PC-3 (cell line): ENCODE measurements at regions not wholly inside any gene's neighbourhood (a gene's known extent, or its start where the extent isn't known, plus 50 kb on each side); places are given as distances from the start of the nearest gene placed in this dataset.

Experiments used
- ATAC-seq: fragments of 200-7000 bp; cut with Tn5 transposase; 2 replicates; pipeline ENCODE4 v1.9.1; 2020; ENCODE audit warnings: mild to moderate bottlenecking, moderate library complexity
- BruUV-seq: library from RNA; stranded (reverse); fragments of 400-500 nt; replicated peaks from 2 replicates; lab custom pipeline; 2021; lab: Mats Ljungman, UMichigan
- CTCF ChIA-PET: fragments of 300-600 bp; sonication (Branson Sonifier 250); formaldehyde crosslinking; loops from one replicate; lab custom pipeline; 2022; ENCODE audit warnings: antibody characterized with exemption; lab: Charles Lee
- POLR2A ChIA-PET: fragments of 300-600 bp; sonication (Branson Sonifier 250); formaldehyde crosslinking; loops from one replicate; lab custom pipeline; 2022; ENCODE audit warnings: antibody characterized with exemption; ENCODE audit not compliant: unreplicated experiment; lab: Charles Lee
- DNase-seq: peaks from one replicate; pipeline ENCODE4 v3.0.0-alpha.2; 2015
- H2AFZ ChIP-seq: fragments of 300-600 bp; sonication (generic); 2 replicates; pipeline ENCODE4 v1.6.0; 2016; ENCODE audit warnings: antibody characterized with exemption, low read length
- H3F3A ChIP-seq: fragments of 300-600 bp; sonication (generic); one replicate; pipeline ENCODE4 v1.6.0; 2017; ENCODE audit warnings: antibody characterized with exemption, low read length, control low read depth, mild to moderate bottlenecking; ENCODE audit not compliant: unreplicated experiment
- H3K27ac ChIP-seq: fragments of 300-600 bp; sonication (generic); 2 replicates; pipeline ENCODE4 v1.5.1; 2016; ENCODE audit warnings: mild to moderate bottlenecking, low read length
- H3K27me3 ChIP-seq: fragments of 300-600 bp; sonication (generic); 2 replicates; pipeline ENCODE4 v1.6.1; 2016; ENCODE audit warnings: low read length, mixed read lengths
- H3K36me3 ChIP-seq: fragments of 300-600 bp; sonication (generic); 2 replicates; pipeline ENCODE4 v1.6.1; 2016; ENCODE audit warnings: low read depth, mixed run types, low read length, mixed read lengths
- H3K4me1 ChIP-seq: fragments of 300-600 bp; sonication (generic); 2 replicates; pipeline ENCODE4 v1.5.1; 2016; ENCODE audit warnings: low read length; ENCODE audit not compliant: insufficient read depth
- H3K4me2 ChIP-seq: fragments of 300-600 bp; sonication (generic); 2 replicates; pipeline ENCODE4 v1.6.0; 2016; ENCODE audit warnings: low read length
- H3K4me3 ChIP-seq: fragments of 300-600 bp; sonication (generic); 2 replicates; pipeline ENCODE4 v1.5.1; 2016; ENCODE audit warnings: mild to moderate bottlenecking, low read length, mixed read lengths
- H3K79me2 ChIP-seq: fragments of 300-600 bp; sonication (generic); 2 replicates; pipeline ENCODE4 v1.6.1; 2017; ENCODE audit warnings: low read length, mixed read lengths
- H3K9ac ChIP-seq: fragments of 300-600 bp; sonication (generic); 2 replicates; pipeline ENCODE4 v1.6.0; 2016; ENCODE audit warnings: mild to moderate bottlenecking, low read length
- H3K9me2 ChIP-seq: fragments of 300-600 bp; sonication (generic); replicated peaks from 2 replicates; pipeline ENCODE4 v1.6.1; 2016; ENCODE audit warnings: mixed run types, low read length, mixed read lengths
- H3K9me3 ChIP-seq: fragments of 300-600 bp; sonication (generic); 2 replicates; pipeline ENCODE4 v1.6.1; 2016; ENCODE audit warnings: low read length, mixed read lengths
- H4K20me1 ChIP-seq: fragments of 300-600 bp; sonication (generic); 2 replicates; pipeline ENCODE4 v1.6.1; 2016; ENCODE audit warnings: low read length, mixed read lengths
- EZH2 ChIP-seq: fragments of 300-600 bp; sonication (generic); IDR thresholded peaks from one replicate; pipeline ENCODE4 v1.6.1; 2017; ENCODE audit warnings: antibody characterized with exemption, mild to moderate bottlenecking, low read length; ENCODE audit not compliant: unreplicated experiment
- EZH2phosphoT487 ChIP-seq: fragments of 300-600 bp; sonication (generic); IDR thresholded peaks from 2 replicates; pipeline ENCODE4 v1.6.1; 2018; ENCODE audit warnings: mild to moderate bottlenecking, antibody characterized with exemption, low read length, borderline replicate concordance
- intact Hi-C: fragments of 100-400 bp; cut with micrococcal nuclease; formaldehyde crosslinking; loops from 2 replicates; pipeline ENCODE4 v1.9.0; 2023
- TF ChIP-seq, protein P1 (sequence below): fragments of 300-600 bp; sonication (generic); conservative IDR thresholded peaks from 2 replicates; pipeline ENCODE4 v1.5.1; 2017; ENCODE audit warnings: antibody characterized with exemption, low read depth, mild to moderate bottlenecking, low read length

DNA sequence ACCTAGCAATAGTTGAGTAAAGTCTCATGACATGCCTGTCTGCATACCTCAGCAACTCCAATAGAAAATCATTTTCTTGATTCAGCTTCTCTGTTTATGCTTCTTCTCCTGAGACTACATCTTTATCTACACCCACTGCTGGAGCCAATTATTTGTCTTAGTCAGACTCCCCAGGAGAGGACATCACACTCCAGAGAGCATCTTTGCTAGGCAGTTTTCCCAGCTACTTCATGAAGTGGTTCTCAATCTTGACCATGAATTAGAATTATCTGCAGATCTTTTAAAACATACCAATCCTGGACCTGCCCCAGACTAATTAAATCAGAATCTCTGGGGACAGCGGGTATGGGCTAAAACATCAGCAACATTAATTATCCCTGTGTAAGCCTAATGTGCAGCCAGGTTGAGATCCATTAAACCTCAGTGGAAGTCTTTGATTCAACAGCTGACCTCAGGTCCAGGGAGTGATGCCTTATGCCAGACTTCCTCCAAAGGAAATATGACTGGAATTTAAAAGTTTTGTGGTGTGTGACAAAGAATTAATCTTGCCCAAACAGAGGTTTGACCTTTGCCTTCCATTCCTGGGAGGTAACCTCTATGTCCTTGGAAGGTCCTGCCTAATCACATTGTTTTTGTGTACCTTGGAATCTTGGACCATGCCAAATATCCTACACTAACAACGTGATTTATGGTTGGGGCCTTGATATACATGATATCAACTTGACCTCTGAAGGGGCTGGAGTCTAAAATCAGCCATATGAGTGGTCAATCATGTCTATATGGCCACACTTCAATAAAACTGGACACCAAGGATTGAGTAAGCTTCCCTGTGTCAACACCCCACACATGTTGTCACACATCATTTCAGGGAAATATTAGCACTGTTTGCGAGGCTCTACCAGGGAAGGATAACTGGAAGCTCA, 99.3 kb upstream of the DNAJC10 start:
- no peak for ATAC-seq
- BruUV-seq = no TSS peak
- H3K9ac ChIP-seq = no peak overlapping the region

GRCh38 chr2:182618672-182619079, 97.4 kb upstream of the DNAJC10 start:
- TF ChIP-seq, protein P1, sequence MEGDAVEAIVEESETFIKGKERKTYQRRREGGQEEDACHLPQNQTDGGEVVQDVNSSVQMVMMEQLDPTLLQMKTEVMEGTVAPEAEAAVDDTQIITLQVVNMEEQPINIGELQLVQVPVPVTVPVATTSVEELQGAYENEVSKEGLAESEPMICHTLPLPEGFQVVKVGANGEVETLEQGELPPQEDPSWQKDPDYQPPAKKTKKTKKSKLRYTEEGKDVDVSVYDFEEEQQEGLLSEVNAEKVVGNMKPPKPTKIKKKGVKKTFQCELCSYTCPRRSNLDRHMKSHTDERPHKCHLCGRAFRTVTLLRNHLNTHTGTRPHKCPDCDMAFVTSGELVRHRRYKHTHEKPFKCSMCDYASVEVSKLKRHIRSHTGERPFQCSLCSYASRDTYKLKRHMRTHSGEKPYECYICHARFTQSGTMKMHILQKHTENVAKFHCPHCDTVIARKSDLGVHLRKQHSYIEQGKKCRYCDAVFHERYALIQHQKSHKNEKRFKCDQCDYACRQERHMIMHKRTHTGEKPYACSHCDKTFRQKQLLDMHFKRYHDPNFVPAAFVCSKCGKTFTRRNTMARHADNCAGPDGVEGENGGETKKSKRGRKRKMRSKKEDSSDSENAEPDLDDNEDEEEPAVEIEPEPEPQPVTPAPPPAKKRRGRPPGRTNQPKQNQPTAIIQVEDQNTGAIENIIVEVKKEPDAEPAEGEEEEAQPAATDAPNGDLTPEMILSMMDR = no peak
- TF ChIP-seq EZH2 = no peak
- TF ChIP-seq EZH2phosphoT487 = no peak
- peak; percentile 55 for ATAC-seq
- no peaks in the 10 kb centered on the region for H3K9me2 ChIP-seq
- no peak overlapping the region for H3K9ac ChIP-seq
- ChIA-PET POLR2A (no interaction called here), CTCF (no interaction called here)
- H2AFZ ChIP-seq = no peak overlapping the region
- BruUV-seq = no TSS peak
- no peaks in the 10 kb centered on the region for H3K9me3 ChIP-seq
- no peaks in the 10 kb centered on the region; the same call in 1 of the 2 replicates for H3K27me3 ChIP-seq
- H3K4me2 ChIP-seq = no peak overlapping the region
- no peaks in the 10 kb centered on the region for H4K20me1 ChIP-seq
- H3K79me2 ChIP-seq = no peaks in the 10 kb centered on the region
- no peaks in the 10 kb centered on the region for H3F3A ChIP-seq
- H3K4me1 ChIP-seq = no peaks in the 10 kb centered on the region
- peak; percentile 22 for DNase-seq
- no peak overlapping the region for H3K4me3 ChIP-seq
- no peaks in the 10 kb centered on the region for H3K36me3 ChIP-seq
- H3K27ac ChIP-seq = no peak overlapping the region
- intact Hi-C loops = no loop called here

More for the DNA sequence above, 99.3 kb upstream of the DNAJC10 start:
- ChIA-PET POLR2A (no interaction called here), CTCF (no interaction called here)
- H3K27ac ChIP-seq = no peak overlapping the region
- H3K4me3 ChIP-seq = no peak overlapping the region
- no peaks in the 10 kb centered on the region for H3K9me2 ChIP-seq
- no peaks in the 10 kb centered on the region for H3K79me2 ChIP-seq
- intact Hi-C loops = no loop called here
- no peaks in the 10 kb centered on the region for H3K4me1 ChIP-seq
- H3K9me3 ChIP-seq = no peaks in the 10 kb centered on the region
- no peaks in the 10 kb centered on the region for H4K20me1 ChIP-seq
- no peak overlapping the region for H3K4me2 ChIP-seq
- H3K27me3 ChIP-seq = no peaks in the 10 kb centered on the region; the same call in 1 of the 2 replicates
- no peak overlapping the region for H2AFZ ChIP-seq
- no peak for TF ChIP-seq EZH2
- TF ChIP-seq, protein P1 = no peak
- no peak for TF ChIP-seq EZH2phosphoT487
- no peaks in the 10 kb centered on the region for H3F3A ChIP-seq
- H3K36me3 ChIP-seq = no peaks in the 10 kb centered on the region
- DNase-seq = no peak

GRCh38 chr2:182619276-182619675, 96.8 kb upstream of the DNAJC10 start:
- H3K36me3 ChIP-seq = no peaks in the 10 kb centered on the region
- no peak overlapping the region for H3K4me2 ChIP-seq
- H3K9me3 ChIP-seq = no peaks in the 10 kb centered on the region
- intact Hi-C loops = no loop called here
- no peaks in the 10 kb centered on the region for H4K20me1 ChIP-seq
- ChIA-PET POLR2A (no interaction called here), CTCF (no interaction called here)
- DNase-seq (no peak), ATAC-seq (no peak)
- no peaks in the 10 kb centered on the region for H3F3A ChIP-seq
- H3K79me2 ChIP-seq = no peaks in the 10 kb centered on the region
- no peak overlapping the region for H3K27ac ChIP-seq
- no peaks in the 10 kb centered on the region for H3K4me1 ChIP-seq
- no peak overlapping the region for H3K9ac ChIP-seq
- no TSS peak for BruUV-seq
- TF ChIP-seq EZH2phosphoT487 = no peak
- TF ChIP-seq EZH2 = no peak
- TF ChIP-seq, protein P1 = no peak
- H3K9me2 ChIP-seq = no peaks in the 10 kb centered on the region
- no peaks in the 10 kb centered on the region; the same call in 1 of the 2 replicates for H3K27me3 ChIP-seq
- no peak overlapping the region for H3K4me3 ChIP-seq
- H2AFZ ChIP-seq = no peak overlapping the region
